ENCODE measurements at regions not wholly inside any gene's neighbourhood (a gene's known extent, or its start where the extent isn't known, plus 50 kb on each side); places are given as distances from the start of the nearest gene placed in this dataset.

- WGBS, 10 experiments, result 20 to 88% (median 54%) methylated on average over 2 to 6 of the region's 10 CpGs; no CpG with 5 or more reads in 3 of the 10 experiments
- Histone ChIP-seq H3K27ac (no peak overlapping the region), H3K4me3 (no peak overlapping the region), H3K4me1 (replicated peaks in 1 of 2) (no peaks in the 10 kb centered on the region)
- in situ Hi-C loops (cut with MboI; ENCODE audit: low pct_unique_long_range_greater_than_20kb in 2 of 9, low sequenced_read_pairs in 9 of 9, unreplicated experiment in 9 of 9), result no loop called here
- ATAC-seq (replicated peaks in 6 of 8), result no peak
Observed at GRCh38 chr20:41894255-41894963, 276.2 kb upstream of the CHD6 start.

DNA sequence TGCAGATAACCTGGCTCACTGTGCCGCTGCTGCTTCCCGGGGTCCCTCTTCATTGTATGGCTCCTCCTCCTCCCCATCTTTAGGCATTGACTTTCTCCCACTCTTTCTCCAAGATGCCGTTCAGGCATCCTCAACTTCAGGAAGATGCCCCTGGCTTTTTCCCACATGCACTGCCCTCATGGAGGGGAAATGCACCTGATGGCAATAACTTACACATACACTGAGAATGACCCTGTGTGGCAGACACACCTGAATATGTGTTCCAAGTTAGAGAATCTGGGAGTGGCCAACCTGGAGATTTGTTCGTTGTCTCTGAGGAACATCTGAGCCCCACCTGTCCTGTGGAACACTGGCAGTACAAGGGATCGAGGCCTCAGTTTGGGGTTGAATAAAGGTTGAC, 273.9 kb upstream of the CHD6 start:
- H3K27ac ChIP-seq, result no peak overlapping the region
- in situ Hi-C loops (cut with MboI; ENCODE audit: low pct_unique_long_range_greater_than_20kb in 2 of 9, low sequenced_read_pairs in 9 of 9, unreplicated experiment in 9 of 9), result no loop called here
- H3K4me1 ChIP-seq (replicated peaks in 1 of 2), result no peaks in the 10 kb centered on the region
- WGBS, 10 experiments, result 0 to 86% (median 63%) methylated on average over 1 to 5 of the region's 5 CpGs; no CpG with 5 or more reads in 1 of the 10 experiments
- no peak overlapping the region for H3K4me3 ChIP-seq
- ATAC-seq (replicated peaks in 6 of 8), result no peak

DNA sequence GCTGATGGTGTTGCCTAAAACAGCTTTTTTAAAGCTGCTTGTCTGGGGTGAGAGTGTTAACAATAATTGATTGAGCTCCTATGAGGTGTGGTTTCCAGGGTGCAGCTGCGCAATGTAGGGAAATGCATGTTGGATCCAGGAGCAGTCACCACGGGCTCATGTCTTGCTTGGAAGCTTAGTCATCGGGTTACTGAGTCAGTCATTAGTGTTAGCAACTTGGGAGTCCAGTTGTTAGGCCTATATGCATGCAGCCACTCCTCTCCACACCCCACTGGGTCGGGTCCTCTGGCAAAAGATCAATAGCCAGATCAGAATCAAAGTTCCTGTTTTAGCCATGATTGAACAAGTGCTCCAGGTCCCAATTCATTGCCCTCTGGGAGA, 271.7 kb upstream of the CHD6 start:
- peak; percentile 29 to 96 (median 72) for ATAC-seq (replicated peaks in 6 of 8)
- H3K27ac ChIP-seq, result no peak overlapping the region
- H3K4me1 ChIP-seq (replicated peaks in 1 of 2), result no peaks in the 10 kb centered on the region
- in situ Hi-C loops (cut with MboI; ENCODE audit: low pct_unique_long_range_greater_than_20kb in 2 of 9, low sequenced_read_pairs in 9 of 9, unreplicated experiment in 9 of 9), result no loop called here
- no peak overlapping the region for H3K4me3 ChIP-seq
- 0 to 28% (median 14%) methylated on average over 1 to 4 of the region's 4 CpGs; no CpG with 5 or more reads in 2 of the 10 experiments for WGBS, 10 experiments

GRCh38 chr20:41889126-41889843, 271.1 kb upstream of the CHD6 start:
- no peaks in the 10 kb centered on the region for H3K4me1 ChIP-seq (replicated peaks in 1 of 2)
- H3K4me3 ChIP-seq, result no peak overlapping the region
- in situ Hi-C loops (cut with MboI; ENCODE audit: low pct_unique_long_range_greater_than_20kb in 2 of 9, low sequenced_read_pairs in 9 of 9, unreplicated experiment in 9 of 9), result no loop called here
- peak in 3 of 8 experiments; percentile 19 to 84 (median 40) for ATAC-seq (replicated peaks in 6 of 8)
- no peak overlapping the region for H3K27ac ChIP-seq
- WGBS, 10 experiments, result 0 to 53% (median 20%) methylated on average over 1 to 3 of the region's 3 CpGs; no CpG with 5 or more reads in 1 of the 10 experiments

DNA sequence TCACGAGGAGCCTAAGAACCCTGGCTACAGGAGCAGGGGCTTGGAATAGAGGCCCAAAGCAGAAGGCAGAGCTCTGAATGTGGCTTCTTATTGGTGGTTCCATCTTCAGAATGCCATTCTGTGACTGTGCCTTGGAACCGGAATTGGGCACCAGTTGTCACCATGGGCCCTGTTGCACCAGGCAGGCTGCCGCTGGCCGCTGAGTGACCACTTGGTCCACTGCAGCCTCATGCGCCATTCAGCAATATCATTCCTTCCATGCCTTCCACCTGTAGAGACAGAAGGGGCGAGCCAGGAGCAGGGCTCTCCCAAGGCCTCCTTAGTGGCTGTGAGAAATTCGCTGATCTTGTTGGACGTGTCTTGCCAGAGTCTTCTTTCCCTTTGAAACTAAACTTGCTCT, 270.3 kb upstream of the CHD6 start:
- in situ Hi-C loops (cut with MboI; ENCODE audit: low pct_unique_long_range_greater_than_20kb in 2 of 9, low sequenced_read_pairs in 9 of 9, unreplicated experiment in 9 of 9), result no loop called here
- ATAC-seq (replicated peaks in 6 of 8), result no peak
- H3K27ac ChIP-seq, result no peak overlapping the region
- no peaks in the 10 kb centered on the region for H3K4me1 ChIP-seq (replicated peaks in 1 of 2)
- H3K4me3 ChIP-seq, result no peak overlapping the region
- WGBS, 10 experiments, result 60 to 100% (median 91%) methylated on average over 1 to 6 of the region's 8 CpGs; no CpG with 5 or more reads in 3 of the 10 experiments

DNA sequence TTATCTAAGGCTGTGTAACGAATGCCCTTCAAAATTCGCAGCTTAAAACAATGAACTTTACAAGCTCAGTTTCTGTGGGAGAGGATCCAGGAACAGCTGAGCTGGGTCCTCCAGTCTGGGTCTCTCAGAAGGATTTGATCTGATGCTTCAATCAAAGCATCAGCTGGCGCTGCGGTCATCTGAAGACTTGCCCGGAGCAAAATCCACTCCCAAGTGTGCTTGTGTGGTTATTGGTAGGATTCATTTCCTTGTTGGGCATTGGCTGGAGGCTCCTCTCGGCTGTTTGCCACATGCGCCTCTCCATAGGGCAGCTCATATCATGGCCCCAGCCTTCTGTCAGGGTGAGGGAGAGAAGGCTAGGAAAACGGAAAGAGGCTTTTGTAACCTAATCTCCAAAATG, 269.3 kb upstream of the CHD6 start:
- no peaks in the 10 kb centered on the region for H3K4me1 ChIP-seq (replicated peaks in 1 of 2)
- 0 to 87% (median 80%) methylated on average over 1 to 7 of the region's 8 CpGs; no CpG with 5 or more reads in 1 of the 10 experiments for WGBS, 10 experiments
- ATAC-seq (replicated peaks in 6 of 8), result no peak
- H3K27ac ChIP-seq, result no peak overlapping the region
- no peak overlapping the region for H3K4me3 ChIP-seq
- in situ Hi-C loops (cut with MboI; ENCODE audit: low pct_unique_long_range_greater_than_20kb in 2 of 9, low sequenced_read_pairs in 9 of 9, unreplicated experiment in 9 of 9), result no loop called here

DNA sequence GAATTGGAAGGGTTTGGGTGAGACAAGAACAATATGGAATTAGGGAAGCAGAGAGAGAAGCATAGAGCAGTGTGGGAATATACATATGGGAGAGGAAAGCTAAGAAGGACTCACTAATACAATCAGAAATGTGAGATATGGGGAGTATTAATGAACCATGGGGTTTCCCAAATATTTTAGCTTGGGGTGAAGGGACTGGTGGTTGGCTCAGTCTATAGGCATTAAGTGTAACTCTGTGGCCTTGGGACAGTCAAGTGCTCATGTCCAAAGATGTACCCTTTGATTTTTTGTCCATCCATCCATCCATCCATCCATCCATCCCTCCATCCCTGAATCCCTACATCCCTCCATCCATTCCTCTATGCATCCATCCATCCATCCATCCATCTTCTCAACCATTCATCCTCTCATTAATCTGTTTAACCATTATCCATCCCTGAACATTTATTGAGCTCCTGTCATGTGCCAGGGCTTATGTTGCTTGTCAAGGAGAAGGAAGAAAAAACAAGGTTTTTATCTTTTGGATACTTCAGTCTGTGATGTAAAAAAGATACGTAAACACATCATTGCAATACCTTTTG, 263.4 kb upstream of the CHD6 start:
- 10 to 100% (median 60%) methylated on average over 1 of the region's 1 CpG; no CpG with 5 or more reads in 3 of the 10 experiments for WGBS, 10 experiments
- no peak overlapping the region for H3K4me3 ChIP-seq
- ATAC-seq (replicated peaks in 6 of 8), result no peak
- no peak overlapping the region for H3K27ac ChIP-seq
- H3K4me1 ChIP-seq (replicated peaks in 1 of 2), result no peaks in the 10 kb centered on the region
- in situ Hi-C loops (cut with MboI; ENCODE audit: low pct_unique_long_range_greater_than_20kb in 2 of 9, low sequenced_read_pairs in 9 of 9, unreplicated experiment in 9 of 9), result no loop called here

DNA sequence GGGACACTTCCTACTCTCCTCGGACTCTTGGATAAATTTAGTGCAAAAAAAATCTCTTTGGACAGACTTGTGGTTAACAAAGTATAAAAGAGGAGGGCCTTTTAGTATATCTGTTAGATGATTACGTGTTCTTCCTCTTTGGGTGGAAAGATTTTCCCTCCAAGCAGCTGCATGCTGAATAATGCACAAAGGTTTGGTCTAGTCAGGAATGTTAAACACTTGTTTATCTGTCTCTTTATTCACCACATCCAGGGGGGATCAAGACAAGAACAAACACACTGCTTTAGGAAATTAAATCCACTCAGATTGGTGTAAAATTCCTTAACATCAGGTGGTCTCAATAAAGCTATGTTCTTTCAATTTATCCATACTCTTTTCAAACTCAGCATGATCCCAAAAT, 260.9 kb upstream of the CHD6 start:
- in situ Hi-C loops (cut with MboI; ENCODE audit: low pct_unique_long_range_greater_than_20kb in 2 of 9, low sequenced_read_pairs in 9 of 9, unreplicated experiment in 9 of 9), result no loop called here
- Histone ChIP-seq H3K4me1 (replicated peaks in 1 of 2) (no peaks in the 10 kb centered on the region), H3K27ac (no peak overlapping the region), H3K4me3 (no peak overlapping the region)
- ATAC-seq (replicated peaks in 6 of 8), result peak in 2 of 8 experiments; percentile 57 to 60
- 0 to 69% (median 20%) methylated on average over 1 to 2 of the region's 2 CpGs; no CpG with 5 or more reads in 1 of the 10 experiments for WGBS, 10 experiments

- 0 to 100% (median 56%) methylated on average over 1 to 4 of the region's 4 CpGs; no CpG with 5 or more reads in 1 of the 10 experiments for WGBS, 10 experiments
- Histone ChIP-seq H3K4me1 (replicated peaks in 1 of 2) (no peaks in the 10 kb centered on the region), H3K27ac (no peak overlapping the region), H3K4me3 (no peak overlapping the region)
- peak in 2 of 8 experiments; percentile 31 to 77 for ATAC-seq (replicated peaks in 6 of 8)
- in situ Hi-C loops (cut with MboI; ENCODE audit: low pct_unique_long_range_greater_than_20kb in 2 of 9, low sequenced_read_pairs in 9 of 9, unreplicated experiment in 9 of 9), result no loop called here
Observed at GRCh38 chr20:41877911-41878310, 259.7 kb upstream of the CHD6 start.

DNA sequence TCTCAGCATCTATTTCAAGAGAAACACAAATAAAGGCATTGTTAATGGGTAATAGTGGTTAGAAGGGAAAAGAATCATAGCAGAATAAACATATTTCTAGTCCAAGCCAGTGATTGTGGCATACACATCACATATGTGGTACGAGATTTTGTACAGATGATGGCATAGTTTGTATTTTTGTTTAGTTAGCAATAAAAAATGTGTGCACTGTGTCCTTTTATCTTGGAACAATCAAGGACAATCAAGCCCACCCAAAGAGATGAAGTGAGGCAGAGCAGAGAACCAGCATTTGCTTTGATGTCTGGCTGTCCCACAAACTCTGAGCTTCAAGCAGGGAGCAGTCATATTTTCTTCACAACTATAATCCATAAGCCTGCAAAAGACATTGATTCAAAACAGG, 256.5 kb upstream of the CHD6 start:
- in situ Hi-C loops (cut with MboI; ENCODE audit: low pct_unique_long_range_greater_than_20kb in 2 of 9, low sequenced_read_pairs in 9 of 9, unreplicated experiment in 9 of 9), result no loop called here
- Histone ChIP-seq H3K27ac (no peak overlapping the region), H3K4me3 (no peak overlapping the region), H3K4me1 (replicated peaks in 1 of 2) (no peaks in the 10 kb centered on the region)
- WGBS, 10 experiments, result 0 to 80% (median 25%) methylated on average over 1 of the region's 1 CpG; no CpG with 5 or more reads in 2 of the 10 experiments
- ATAC-seq (replicated peaks in 6 of 8), result no peak

DNA sequence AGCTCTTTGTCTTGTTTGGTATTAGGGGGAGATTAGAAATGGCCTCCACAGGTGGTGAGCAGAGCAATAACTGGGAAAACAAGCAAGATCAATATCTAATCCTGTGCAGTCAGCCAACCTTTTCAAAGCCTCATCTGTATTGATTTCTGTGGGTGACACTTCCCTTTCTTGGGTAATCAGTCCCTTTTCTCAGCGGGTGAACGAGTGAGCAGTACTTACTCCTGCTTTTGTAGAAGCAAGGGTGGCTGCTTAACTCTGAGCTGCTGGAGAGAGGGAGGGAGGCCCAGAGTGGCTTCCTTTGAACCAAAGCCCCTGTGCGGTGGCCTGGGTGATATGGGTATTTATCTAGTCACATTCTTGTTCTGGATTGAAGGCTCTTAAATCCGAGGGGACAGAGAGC, 254.8 kb upstream of the CHD6 start:
- in situ Hi-C loops (cut with MboI; ENCODE audit: low pct_unique_long_range_greater_than_20kb in 2 of 9, low sequenced_read_pairs in 9 of 9, unreplicated experiment in 9 of 9), result no loop called here
- 0 to 87% (median 46%) methylated on average over 1 to 4 of the region's 4 CpGs; no CpG with 5 or more reads in 1 of the 10 experiments for WGBS, 10 experiments
- no peak for ATAC-seq (replicated peaks in 6 of 8)
- no peak overlapping the region for H3K4me3 ChIP-seq
- no peaks in the 10 kb centered on the region for H3K4me1 ChIP-seq (replicated peaks in 1 of 2)
- no peak overlapping the region for H3K27ac ChIP-seq

DNA sequence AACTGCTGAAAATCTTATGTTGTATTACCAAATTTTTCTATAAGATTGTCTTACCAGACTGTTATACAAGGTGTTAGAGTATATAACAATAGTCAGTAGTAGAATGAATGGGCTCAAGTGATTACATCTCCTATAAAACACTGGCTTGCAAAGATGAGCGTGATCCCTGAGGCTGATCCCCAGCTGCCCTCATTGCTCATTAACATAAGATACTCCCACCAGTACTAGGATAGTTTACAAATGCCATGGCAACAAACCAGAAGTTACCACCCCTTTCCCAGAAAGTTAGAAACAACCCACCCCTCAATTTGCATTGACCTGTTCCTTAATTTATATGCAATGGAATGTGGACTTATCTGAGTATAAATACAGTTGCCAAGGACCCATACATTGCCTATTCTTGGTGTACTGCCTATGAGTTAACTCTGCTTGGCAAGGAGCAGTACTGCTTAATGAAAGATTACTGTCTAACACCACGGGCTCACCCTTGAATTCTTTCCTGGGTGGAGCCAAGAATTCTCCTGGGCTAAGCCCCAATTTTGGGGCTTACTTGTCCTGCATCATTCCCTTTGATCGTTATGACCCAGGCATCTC, 252.8 kb upstream of the CHD6 start:
- in situ Hi-C loops (cut with MboI; ENCODE audit: low pct_unique_long_range_greater_than_20kb in 2 of 9, low sequenced_read_pairs in 9 of 9, unreplicated experiment in 9 of 9), result no loop called here
- ATAC-seq (replicated peaks in 6 of 8), result peak in 3 of 8 experiments; percentile 60 to 96 (median 93)

DNA sequence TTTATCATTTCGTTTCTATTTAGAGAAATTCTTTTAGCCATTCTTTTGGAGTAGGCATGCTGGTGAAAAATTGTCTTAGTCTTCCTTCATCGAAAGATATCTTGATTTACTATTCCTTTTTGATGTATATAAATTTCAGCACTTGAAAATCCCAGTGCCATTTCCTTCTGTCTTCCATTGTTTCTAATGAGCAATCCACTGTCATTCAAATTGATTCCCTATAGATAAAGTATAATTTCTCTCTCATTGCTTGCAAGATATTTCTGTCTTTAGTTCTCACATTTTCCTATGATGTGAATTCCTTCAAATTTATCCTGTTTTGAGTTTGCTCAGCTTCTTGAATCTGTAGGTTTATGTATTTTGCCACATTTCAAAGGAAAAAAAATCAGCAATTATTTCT, 251.1 kb upstream of the CHD6 start:
- no peak for ATAC-seq (replicated peaks in 6 of 8)

More for the DNA sequence above, 252.8 kb upstream of the CHD6 start:
- 0 to 73% (median 20%) methylated on average over 1 to 3 of the region's 3 CpGs; no CpG with 5 or more reads in 1 of the 10 experiments for whole genome bisulfite sequencing, 10 experiments
- Histone ChIP-seq H3K4me1 (replicated peaks in 1 of 2) (no peaks in the 10 kb centered on the region), H3K4me3 (no peak overlapping the region), H3K27ac (no peak overlapping the region)

More for the DNA sequence above, 251.1 kb upstream of the CHD6 start:
- WGBS, 10 experiments, result 2 to 67% (median 41%) methylated on average over 1 to 2 of the region's 2 CpGs
- Histone ChIP-seq H3K4me1 (replicated peaks in 1 of 2) (no peaks in the 10 kb centered on the region), H3K4me3 (no peak overlapping the region), H3K27ac (no peak overlapping the region)
- in situ Hi-C loops (cut with MboI; ENCODE audit: low pct_unique_long_range_greater_than_20kb in 2 of 9, low sequenced_read_pairs in 9 of 9, unreplicated experiment in 9 of 9), result no loop called here
